OCI-LY3 (cell line): ENCODE measurements at regions not wholly inside any gene's neighbourhood (a gene's known extent, or its start where the extent isn't known, plus 50 kb on each side); places are given as distances from the start of the nearest gene placed in this dataset.

Experiments used
- EZH2phosphoT487 ChIP-seq: fragments of 200-600 bp; shearing (Covaris generic); IDR thresholded peaks from 2 replicates; pipeline ENCODE4 v1.6.1; 2018; ENCODE audit warnings: antibody characterized with exemption, mixed run types, low read depth
- TF ChIP-seq, protein P1 (sequence below): fragments of 200-600, 300-600 bp; sonication (generic); IDR thresholded peaks from 2 replicates; pipeline ENCODE4 v1.5.1; 2014; ENCODE audit warnings: antibody characterized with exemption, low read length, low read depth

- TF ChIP-seq, protein P1, sequence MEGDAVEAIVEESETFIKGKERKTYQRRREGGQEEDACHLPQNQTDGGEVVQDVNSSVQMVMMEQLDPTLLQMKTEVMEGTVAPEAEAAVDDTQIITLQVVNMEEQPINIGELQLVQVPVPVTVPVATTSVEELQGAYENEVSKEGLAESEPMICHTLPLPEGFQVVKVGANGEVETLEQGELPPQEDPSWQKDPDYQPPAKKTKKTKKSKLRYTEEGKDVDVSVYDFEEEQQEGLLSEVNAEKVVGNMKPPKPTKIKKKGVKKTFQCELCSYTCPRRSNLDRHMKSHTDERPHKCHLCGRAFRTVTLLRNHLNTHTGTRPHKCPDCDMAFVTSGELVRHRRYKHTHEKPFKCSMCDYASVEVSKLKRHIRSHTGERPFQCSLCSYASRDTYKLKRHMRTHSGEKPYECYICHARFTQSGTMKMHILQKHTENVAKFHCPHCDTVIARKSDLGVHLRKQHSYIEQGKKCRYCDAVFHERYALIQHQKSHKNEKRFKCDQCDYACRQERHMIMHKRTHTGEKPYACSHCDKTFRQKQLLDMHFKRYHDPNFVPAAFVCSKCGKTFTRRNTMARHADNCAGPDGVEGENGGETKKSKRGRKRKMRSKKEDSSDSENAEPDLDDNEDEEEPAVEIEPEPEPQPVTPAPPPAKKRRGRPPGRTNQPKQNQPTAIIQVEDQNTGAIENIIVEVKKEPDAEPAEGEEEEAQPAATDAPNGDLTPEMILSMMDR: no peak
- no peak for TF ChIP-seq EZH2phosphoT487
Observed at GRCh38 chr1:30047576-30047975, 675.8 kb downstream of the MATN1 start.
